ENCODE measurements at regions not wholly inside any gene's neighbourhood (a gene's known extent, or its start where the extent isn't known, plus 50 kb on each side); places are given as distances from the start of the nearest gene placed in this dataset.

GRCh38 chrX:13902406-13902805 is 85.5 kb upstream of the GPM6B start:
- DNase-seq = no peak

DNA sequence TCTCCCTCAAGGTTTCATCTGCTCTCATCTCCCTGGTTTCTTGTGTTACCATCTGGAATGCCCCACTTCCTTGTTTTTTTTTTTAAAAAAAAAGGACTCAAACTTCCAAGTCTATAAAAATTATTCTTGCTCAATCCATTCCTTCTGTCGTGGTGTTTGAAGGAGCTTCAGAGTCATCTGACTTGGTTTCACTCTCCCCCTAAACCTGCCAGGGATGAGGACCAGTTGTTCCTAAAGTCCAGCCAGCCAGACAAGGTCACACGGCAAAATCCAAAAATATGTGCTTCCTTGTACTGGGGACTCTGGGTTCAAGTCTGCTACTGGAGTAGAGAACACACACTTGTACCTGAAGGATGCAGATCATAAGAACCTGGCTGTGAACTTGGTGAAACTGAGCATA is 84.5 kb upstream of the GPM6B start:
- DNase-seq = no peak

DNA sequence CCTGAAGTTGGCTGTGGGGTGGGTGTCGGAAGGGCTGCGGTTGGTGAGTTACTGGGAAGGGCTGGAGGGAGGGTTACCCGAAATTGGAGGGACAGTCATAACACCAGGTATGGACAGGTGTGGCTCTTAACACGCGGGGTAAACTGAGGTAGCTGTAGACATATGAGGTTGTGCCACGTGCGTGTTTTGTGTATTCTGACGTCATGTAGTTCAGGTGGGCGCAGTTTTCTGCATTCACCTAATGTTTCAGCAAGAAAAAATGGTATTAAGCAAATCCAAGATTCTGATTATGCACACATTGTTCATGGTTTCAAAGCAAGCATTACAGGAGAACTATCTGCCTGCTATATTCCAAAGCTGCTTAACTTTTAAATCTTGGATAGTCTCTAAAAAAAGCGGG is 83.5 kb upstream of the GPM6B start:
- no peak for DNase-seq

DNA sequence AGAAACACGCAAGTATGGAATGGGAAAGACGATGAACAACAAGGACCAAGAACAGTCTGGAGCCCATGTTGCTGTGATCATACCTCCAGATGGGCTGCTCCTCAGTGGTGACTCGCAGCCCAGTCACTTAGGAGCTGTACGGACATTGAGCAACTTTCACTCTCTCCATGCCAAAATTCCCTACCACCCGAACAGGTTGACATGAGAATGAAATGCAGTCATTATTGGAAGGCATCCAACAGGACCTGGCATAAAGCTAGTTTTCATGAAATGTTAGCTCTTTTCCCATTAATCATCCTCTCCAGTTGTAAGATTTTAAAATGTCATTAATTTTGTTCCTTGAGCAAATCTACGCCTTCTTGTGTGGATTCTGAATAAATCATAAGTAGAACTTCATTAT is 82.7 kb upstream of the GPM6B start:
- DNase-seq = no peak

GRCh38 chrX:13898603-13899002 is 81.7 kb upstream of the GPM6B start:
- no peak for DNase-seq

GRCh38 chrX:13898083-13898482 is 81.2 kb upstream of the GPM6B start:
- DNase-seq = peak; percentile 10

- peak; percentile 8 for DNase-seq
These were observed 80.7 kb upstream of the GPM6B start for GRCh38 chrX:13897566-13897965.

DNA sequence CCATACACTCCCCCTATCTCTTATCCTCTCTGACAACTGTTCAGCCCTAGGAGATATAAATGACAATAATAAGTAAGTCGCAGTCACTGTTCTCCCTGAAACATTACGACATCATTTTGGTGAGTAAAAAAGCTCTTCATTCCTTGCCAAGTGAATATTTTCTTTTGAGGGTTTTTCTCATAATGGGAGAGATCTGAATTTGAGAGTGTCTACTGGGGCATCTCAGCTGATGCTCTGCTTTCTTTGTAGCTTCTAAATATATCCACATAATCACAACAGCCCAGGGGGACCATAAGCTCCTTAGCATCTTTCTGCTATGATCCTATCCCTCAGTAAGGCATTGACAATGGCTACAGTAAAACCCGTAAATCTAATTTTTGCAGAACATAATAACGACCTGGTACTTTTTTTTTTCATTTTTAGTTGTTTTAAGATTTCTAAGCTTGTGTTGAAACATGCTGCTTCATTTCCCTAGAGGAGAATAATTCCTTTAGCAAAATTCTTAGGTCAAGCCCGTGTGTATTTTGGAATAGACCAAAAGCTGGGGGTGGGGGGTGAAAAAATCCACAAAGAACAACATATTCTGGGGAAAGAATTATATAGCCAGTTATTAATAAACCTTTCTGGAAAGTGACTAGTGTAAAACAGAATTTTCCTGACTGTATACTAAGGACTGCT is 78.1 kb upstream of the GPM6B start:
- no peak for DNase-seq

DNA sequence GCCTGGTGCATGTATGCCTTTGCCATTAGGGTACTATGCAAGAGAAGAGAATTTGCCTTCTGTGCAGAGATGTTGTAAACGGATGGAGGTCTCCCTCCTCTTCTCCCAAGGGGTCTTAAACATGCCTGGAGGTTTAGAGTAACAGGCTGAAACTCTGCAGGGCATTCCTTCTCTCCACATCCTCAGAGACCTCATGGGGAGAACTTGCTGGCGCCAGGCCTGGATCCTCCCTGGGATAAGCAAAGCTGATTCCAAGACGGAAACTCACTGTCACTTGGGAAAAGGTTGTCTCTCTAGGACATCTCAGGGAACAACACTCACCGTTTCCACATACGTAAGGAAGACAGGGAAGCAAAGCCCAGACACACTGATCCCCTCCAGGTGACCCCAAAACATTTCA is 76.9 kb upstream of the GPM6B start:
- DNase-seq = no peak

DNA sequence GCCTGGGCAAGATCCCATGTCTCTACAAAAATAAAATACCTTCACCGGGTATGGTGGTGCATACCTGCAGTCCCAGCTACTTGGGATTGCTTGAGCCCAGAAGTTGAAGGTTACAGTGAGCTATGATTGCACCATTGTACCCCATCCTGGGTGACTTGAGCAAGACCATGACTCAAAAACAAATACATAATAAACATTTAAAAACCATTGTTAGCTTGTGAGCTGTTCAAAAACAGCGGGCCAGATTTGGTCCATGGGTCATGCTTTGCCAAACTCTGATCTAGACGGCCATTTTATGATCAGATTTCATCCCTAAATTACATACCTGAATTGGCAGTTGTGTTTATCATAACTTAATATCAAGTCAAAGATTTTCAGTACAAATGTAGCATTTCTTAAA is 76.0 kb upstream of the GPM6B start:
- DNase-seq = no peak

- peak; percentile 24 for DNase-seq
These were observed 74.7 kb upstream of the GPM6B start for GRCh38 chrX:13891377-13892140.

DNA sequence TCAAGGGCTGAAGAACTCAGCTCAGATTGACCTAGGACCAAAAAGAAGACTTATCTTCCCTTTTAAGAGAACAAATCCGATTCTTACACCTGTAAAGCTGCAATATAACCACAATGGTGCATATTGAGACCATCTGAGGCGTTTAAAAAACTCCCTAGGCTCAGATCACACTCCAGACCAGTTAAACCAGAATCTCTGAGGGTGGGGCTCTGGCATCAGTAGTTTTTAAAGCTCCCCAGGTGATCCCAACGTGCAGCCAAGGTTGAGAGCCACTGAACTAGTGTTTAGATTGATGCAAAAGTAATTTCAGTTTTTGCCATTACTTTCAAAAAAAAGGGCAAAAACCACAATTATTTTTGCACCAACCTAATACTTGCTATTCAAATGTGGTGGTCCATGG is 73.9 kb upstream of the GPM6B start:
- DNase-seq = no peak

DNA sequence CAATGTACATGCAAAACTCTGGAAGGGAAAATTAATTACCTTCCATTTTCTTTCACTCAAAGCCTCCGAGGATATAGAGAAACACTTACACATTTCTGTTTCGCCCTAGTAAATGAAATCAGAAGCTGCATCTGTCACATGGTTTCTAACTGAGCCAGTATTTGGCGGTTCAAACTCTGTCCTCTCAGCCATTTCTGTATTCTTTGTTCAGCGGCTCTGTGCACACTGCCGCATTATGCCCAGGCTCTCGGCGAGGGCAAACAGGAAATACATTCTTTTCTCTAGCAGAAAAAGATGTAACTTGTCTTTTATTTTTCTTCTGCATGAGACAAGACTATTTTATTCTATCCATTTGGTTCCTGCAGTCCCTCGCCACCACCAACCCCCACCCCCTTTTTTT is 71.4 kb upstream of the GPM6B start:
- DNase-seq = no peak

DNA sequence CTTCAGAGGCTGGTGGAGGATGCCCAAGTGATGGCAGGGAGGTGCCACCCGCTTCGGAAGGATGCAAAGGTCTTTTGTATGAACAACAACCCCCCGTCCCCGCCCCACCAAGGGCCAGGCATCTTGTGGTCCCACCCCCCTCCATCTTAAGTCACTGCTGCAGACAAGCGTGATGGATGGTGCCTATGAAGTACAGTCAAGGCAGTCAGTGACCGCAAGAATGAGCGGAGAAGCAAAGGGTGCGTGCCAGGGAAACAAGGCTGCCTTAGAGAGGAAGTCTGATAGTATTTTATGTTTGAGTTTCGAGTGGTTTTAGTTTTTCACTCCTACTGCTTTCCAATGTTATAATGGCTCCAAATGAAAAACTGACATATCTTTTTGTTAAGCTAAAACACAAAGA is 68.7 kb upstream of the GPM6B start:
- DNase-seq = no peak

- no peak for DNase-seq
These were observed 59.8 kb upstream of the GPM6B start for GRCh38 chrX:13876652-13877051.

- no peak for DNase-seq
These were observed 58.7 kb upstream of the GPM6B start for GRCh38 chrX:13875572-13875971.

DNA sequence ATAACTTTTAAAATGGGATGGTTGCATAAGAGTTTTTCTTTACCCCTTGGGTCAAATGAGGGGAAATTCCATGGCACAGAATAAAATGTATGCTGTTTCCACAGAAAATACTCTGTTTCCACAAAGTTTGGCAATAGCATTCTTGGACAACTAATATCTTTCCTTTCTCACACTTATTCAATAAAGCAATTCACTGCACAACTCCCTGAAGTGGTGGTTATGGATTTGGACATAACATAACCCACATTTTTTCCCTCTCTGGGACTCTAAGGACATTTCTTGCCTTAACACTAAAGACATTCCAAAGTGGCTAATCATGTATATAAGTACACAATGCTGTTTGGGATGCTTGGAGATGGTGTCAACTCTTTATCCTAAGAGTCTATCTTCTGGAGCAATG is 51.7 kb upstream of the GPM6B start:
- DNase-seq = no peak

All from retina (tissue), 1 donor.